ENCODE measurements at regions not wholly inside any gene's neighbourhood (a gene's known extent, or its start where the extent isn't known, plus 50 kb on each side); places are given as distances from the start of the nearest gene placed in this dataset.

- TF ChIP-seq SUZ12 (IDR thresholded peaks at IDR 0.05) = no peak
- TF ChIP-seq SP1 (IDR thresholded peaks at IDR 0.05) = no peak
- TF ChIP-seq HDGF (IDR thresholded peaks at IDR 0.05; ENCODE audit: borderline replicate concordance) = no peak
- TF ChIP-seq BHLHE40 (IDR thresholded peaks at IDR 0.05; ENCODE audit: borderline replicate concordance) = no peak
- no peak for TF ChIP-seq ZNF384 (IDR thresholded peaks at IDR 0.05)
- no peak for TF ChIP-seq FOXM1 (IDR thresholded peaks at IDR 0.05; ENCODE audit: borderline replicate concordance)
- no peak for TF ChIP-seq TARDBP (IDR thresholded peaks at IDR 0.05)
Measured at GRCh38 chr1:163999131-163999530, 559.9 kb upstream of the PBX1 start.
